ENCODE measurements at regions not wholly inside any gene's neighbourhood (a gene's known extent, or its start where the extent isn't known, plus 50 kb on each side); places are given as distances from the start of the nearest gene placed in this dataset.

DNA sequence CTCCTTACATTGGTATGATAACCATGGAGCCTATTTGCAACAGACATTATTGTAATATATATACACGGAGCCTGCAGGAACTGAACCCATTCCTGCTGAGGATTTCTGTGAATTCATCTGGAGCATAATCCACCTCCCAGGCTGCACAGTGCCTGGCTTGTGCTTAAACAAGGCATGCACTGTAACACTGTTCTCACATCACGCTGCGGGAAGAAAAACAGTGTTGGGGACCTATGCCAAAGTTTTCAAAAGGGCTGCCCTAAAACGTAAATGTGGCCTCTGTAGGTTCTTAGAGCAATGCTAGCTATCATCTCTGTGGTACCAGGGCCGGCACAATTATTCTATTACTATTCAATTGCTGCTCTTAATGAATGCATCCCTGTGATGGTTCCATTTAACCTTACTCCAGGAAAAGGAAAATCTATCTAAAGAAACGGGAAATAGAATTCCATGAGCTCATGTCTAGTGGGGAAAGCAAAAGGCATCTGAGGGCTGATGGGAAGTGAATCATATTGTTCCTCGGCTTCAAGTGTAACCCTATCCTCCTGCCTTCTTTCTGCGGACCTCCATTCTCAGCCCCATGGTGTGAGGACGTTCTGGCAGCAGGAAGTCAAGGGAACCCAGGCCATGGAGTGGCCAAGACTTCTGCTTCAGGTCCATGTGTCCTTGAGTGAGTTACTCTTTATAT lies 525.5 kb downstream of the SOX6 start:
- no peak overlapping the region for H3K27ac ChIP-seq
- H3K4me3 ChIP-seq, result no peak overlapping the region
- WGBS, 2 donors, result 84 to 92% methylated on average over 9 of the region's 9 CpGs
- H3K4me1 ChIP-seq, result no peaks in the 10 kb centered on the region
- no peaks in the 10 kb centered on the region for H3K27me3 ChIP-seq
- H3K9me3 ChIP-seq, result no peaks in the 10 kb centered on the region
- DNase-seq, result no peak
- intact Hi-C loops (cut with DNase I; ENCODE audit: low total_unique reads), result no loop called here
- TF ChIP-seq POLR2A (IDR thresholded peaks at IDR 0.05), result no peak
- TF ChIP-seq, protein P1, sequence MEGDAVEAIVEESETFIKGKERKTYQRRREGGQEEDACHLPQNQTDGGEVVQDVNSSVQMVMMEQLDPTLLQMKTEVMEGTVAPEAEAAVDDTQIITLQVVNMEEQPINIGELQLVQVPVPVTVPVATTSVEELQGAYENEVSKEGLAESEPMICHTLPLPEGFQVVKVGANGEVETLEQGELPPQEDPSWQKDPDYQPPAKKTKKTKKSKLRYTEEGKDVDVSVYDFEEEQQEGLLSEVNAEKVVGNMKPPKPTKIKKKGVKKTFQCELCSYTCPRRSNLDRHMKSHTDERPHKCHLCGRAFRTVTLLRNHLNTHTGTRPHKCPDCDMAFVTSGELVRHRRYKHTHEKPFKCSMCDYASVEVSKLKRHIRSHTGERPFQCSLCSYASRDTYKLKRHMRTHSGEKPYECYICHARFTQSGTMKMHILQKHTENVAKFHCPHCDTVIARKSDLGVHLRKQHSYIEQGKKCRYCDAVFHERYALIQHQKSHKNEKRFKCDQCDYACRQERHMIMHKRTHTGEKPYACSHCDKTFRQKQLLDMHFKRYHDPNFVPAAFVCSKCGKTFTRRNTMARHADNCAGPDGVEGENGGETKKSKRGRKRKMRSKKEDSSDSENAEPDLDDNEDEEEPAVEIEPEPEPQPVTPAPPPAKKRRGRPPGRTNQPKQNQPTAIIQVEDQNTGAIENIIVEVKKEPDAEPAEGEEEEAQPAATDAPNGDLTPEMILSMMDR (IDR thresholded peaks at IDR 0.05), result no peak
- no peaks in the 10 kb centered on the region for H3K36me3 ChIP-seq (ENCODE audit: low read depth, missing control alignments)

DNA sequence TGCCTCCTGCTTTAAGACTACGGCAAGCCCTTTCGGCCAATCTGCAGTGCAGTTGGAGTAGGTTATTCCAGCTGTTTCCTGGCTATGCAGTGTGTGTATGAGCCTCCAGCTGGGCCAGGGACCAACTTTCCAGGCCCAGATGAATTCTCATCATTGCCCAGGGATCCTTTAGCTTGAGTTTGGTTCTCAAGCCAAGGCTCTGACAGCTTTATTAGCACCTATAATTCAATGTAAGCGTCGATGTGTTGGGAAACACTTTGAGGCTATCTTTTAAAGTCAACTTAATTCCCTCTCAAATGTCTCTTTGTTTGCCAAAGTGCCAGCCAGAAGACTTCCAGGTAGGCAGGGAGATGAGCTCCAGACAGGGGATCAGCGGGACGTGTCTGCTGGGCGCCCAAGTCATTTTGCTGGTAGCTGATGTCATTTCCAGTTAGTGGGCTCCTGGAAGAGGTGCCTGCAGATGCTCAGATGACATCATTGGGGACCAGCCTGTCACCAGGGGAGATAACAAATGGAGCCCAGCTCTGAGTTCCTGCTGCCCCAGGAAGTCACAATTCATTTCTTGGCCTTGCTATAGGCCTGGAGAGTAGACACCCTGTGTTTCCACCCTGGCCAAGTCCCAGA lies 520.4 kb downstream of the SOX6 start:
- intact Hi-C loops (cut with DNase I; ENCODE audit: low total_unique reads), result no loop called here
- H3K27ac ChIP-seq, result no peak overlapping the region
- 85 to 94% methylated on average over 7 of the region's 7 CpGs for WGBS, 2 donors

DNA sequence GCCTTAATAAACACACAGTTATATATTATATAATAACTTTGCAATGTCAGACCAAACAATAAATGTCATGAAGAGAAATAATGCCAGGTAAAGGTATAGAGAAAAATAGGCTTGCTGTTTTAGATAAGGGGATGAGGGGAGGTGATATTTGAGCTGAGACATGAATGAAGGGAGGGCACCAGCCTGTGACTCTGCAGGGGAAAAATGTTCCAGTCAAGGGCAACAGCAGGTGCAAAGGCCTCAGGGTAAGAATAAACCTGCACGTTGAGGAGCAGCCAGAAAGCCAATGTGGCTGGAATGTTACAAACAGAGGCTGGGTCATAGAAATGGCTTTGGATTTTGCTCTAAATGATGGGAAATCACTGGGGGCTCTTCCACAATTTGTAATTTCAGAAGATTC lies 519.6 kb downstream of the SOX6 start:
- no peak for DNase-seq
- intact Hi-C loops (cut with DNase I; ENCODE audit: low total_unique reads), result no loop called here
- Histone ChIP-seq H3K36me3 (ENCODE audit: low read depth, missing control alignments) (no peaks in the 10 kb centered on the region), H3K9me3 (no peaks in the 10 kb centered on the region), H3K27me3 (no peaks in the 10 kb centered on the region), H3K27ac (no peak overlapping the region), H3K4me3 (no peak overlapping the region), H3K4me1 (no peaks in the 10 kb centered on the region)
- WGBS, 2 donors, result 63 to 83% methylated on average over 1 of the region's 1 CpG
- TF ChIP-seq POLR2A (IDR thresholded peaks at IDR 0.05), result no peak
- TF ChIP-seq, protein P1 (IDR thresholded peaks at IDR 0.05), result no peak

More for the DNA sequence above, 520.4 kb downstream of the SOX6 start:
- H3K27me3 ChIP-seq, result no peaks in the 10 kb centered on the region
- no peaks in the 10 kb centered on the region for H3K9me3 ChIP-seq
- TF ChIP-seq, protein P1 (IDR thresholded peaks at IDR 0.05), result no peak
- no peak for TF ChIP-seq POLR2A (IDR thresholded peaks at IDR 0.05)
- H3K36me3 ChIP-seq (ENCODE audit: low read depth, missing control alignments), result no peaks in the 10 kb centered on the region
- no peaks in the 10 kb centered on the region for H3K4me1 ChIP-seq
- no peak for DNase-seq
- no peak overlapping the region for H3K4me3 ChIP-seq

DNA sequence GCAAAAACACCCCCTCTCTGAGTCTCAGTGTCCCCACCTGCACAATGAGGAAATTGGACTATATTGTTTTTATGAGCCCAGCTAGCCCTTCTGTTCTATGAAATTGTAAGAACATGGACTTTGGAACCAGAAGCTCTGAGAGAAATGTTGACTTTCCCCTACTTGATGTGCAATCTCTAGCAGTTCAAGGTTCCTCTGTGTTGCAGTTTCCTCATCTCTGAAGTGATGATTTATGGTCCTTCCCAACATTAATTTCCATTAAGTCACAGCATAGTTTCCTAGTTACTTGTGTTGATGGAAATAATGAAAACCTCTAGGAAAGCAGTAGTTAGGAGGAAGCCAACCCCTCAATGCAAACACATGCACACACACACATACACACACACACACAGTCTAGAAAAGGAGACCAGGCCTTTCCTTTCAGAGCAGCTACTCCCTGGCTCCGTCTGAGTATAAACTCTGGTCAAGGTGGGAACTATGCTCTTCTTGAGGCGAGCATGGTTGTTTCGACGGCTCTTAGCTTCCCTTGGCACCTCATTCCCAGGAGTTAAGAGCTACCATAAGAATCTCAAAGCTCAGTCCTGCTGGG lies 518.4 kb downstream of the SOX6 start:
- no peak overlapping the region for H3K27ac ChIP-seq
- intact Hi-C loops (cut with DNase I; ENCODE audit: low total_unique reads), result no loop called here
- H3K9me3 ChIP-seq, result no peaks in the 10 kb centered on the region
- TF ChIP-seq POLR2A (IDR thresholded peaks at IDR 0.05), result no peak
- TF ChIP-seq, protein P1 (IDR thresholded peaks at IDR 0.05), result no peak
- H3K4me1 ChIP-seq, result no peaks in the 10 kb centered on the region
- no peak for DNase-seq
- 100% methylated on average over 4 of the region's 4 CpGs for WGBS, 2 donors
- no peak overlapping the region for H3K4me3 ChIP-seq
- no peaks in the 10 kb centered on the region for H3K36me3 ChIP-seq (ENCODE audit: low read depth, missing control alignments)
- H3K27me3 ChIP-seq, result no peaks in the 10 kb centered on the region
